ENCODE measurements at regions not wholly inside any gene's neighbourhood (a gene's known extent, or its start where the extent isn't known, plus 50 kb on each side); places are given as distances from the start of the nearest gene placed in this dataset.

DNA sequence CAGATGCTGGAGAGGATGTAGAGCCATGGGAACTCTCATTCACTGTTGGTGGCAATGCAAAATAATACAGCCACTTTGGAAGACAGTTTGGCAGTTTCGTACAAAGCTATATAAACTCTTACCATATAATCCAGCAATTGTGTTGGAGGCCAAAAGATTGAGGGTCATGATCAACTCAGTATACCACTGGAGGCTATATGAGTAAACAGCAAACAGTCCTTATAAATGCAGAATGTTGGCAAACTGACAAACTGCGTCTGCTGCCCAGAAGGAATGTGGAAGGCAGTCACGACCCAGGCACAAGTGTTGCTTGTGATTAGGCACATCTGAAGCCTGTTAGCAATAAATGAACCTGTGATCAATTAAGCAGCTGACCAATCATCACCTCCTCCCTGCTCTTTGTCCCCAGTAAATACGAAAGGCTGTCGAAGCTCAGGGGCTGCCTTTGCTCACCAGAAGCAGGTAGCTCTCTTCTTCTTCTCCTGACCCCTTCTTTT, 98.1 kb upstream of the SPOPL start:
- no peaks in the 10 kb centered on the region for H3K27me3 Mint-ChIP-seq (ENCODE audit: low read depth)
- H3K4me1 Mint-ChIP-seq: no peaks in the 10 kb centered on the region
- no peak overlapping the region for H3K4me3 Mint-ChIP-seq
- no peak overlapping the region for H3K27ac Mint-ChIP-seq
- peaks cover 10% of the 10 kb centered on the region for H3K36me3 Mint-ChIP-seq
- no peak for DNase-seq (ENCODE audit: low spot score in 2 of 2, unreplicated experiment in 2 of 2)
- TF ChIP-seq, protein P1, sequence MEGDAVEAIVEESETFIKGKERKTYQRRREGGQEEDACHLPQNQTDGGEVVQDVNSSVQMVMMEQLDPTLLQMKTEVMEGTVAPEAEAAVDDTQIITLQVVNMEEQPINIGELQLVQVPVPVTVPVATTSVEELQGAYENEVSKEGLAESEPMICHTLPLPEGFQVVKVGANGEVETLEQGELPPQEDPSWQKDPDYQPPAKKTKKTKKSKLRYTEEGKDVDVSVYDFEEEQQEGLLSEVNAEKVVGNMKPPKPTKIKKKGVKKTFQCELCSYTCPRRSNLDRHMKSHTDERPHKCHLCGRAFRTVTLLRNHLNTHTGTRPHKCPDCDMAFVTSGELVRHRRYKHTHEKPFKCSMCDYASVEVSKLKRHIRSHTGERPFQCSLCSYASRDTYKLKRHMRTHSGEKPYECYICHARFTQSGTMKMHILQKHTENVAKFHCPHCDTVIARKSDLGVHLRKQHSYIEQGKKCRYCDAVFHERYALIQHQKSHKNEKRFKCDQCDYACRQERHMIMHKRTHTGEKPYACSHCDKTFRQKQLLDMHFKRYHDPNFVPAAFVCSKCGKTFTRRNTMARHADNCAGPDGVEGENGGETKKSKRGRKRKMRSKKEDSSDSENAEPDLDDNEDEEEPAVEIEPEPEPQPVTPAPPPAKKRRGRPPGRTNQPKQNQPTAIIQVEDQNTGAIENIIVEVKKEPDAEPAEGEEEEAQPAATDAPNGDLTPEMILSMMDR (IDR thresholded peaks at IDR 0.05; ENCODE audit: unreplicated experiment): no peak
- H3K9me3 Mint-ChIP-seq: peaks cover 43% of the 10 kb centered on the region

DNA sequence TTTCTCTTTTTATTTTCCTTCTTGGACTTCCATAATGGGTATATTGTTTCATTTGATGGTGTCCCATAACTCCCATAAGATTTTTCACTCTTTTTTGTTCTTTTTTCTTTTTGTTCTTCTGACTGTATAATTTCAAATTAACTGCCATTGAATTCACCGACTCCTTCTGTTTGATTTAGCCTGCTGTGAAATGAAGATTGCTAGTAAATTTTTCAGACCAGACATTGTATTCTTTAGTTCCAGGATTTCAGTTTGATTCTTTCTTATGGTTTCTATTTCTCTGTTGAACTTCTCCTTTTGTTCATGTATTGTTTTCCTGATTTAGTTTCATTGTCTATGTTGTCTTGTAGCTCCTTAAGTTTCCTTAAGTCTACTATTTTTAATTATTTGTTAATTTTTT, 87.6 kb upstream of the SPOPL start:
- Mint-ChIP-seq H3K27ac (no peak overlapping the region), H3K4me3 (no peak overlapping the region), H3K9me3 (peaks cover 38% of the 10 kb centered on the region), H3K4me1 (no peaks in the 10 kb centered on the region), H3K36me3 (peaks cover 19% of the 10 kb centered on the region), H3K27me3 (ENCODE audit: low read depth) (no peaks in the 10 kb centered on the region)
- no peak for DNase-seq (ENCODE audit: low spot score in 2 of 2, unreplicated experiment in 2 of 2)
- TF ChIP-seq, protein P1 (IDR thresholded peaks at IDR 0.05; ENCODE audit: unreplicated experiment): no peak

DNA sequence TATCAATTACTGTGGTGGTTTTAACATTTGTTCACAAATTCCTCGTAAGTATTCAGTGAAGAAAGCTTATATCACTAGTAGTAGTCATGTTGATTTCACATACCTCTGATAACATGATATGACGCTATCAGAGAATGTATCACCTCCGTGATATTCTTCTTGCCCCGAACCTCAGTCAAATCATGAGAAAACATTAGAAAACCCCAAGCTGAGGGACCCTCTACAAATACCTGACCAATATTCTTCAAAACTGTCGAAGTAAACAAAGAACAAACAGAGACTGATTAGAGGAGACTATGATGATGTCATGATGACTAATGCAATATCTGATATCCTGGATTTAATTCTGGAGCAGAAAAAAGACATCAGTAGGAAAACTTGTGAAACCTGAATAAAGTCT, 85.6 kb upstream of the SPOPL start:
- H3K4me3 Mint-ChIP-seq: no peak overlapping the region
- H3K9me3 Mint-ChIP-seq: peaks cover 26% of the 10 kb centered on the region
- TF ChIP-seq, protein P1 (IDR thresholded peaks at IDR 0.05; ENCODE audit: unreplicated experiment): no peak
- H3K27ac Mint-ChIP-seq: no peak overlapping the region
- peaks cover 15% of the 10 kb centered on the region for H3K36me3 Mint-ChIP-seq
- H3K4me1 Mint-ChIP-seq: no peaks in the 10 kb centered on the region
- no peak for DNase-seq (ENCODE audit: low spot score in 2 of 2, unreplicated experiment in 2 of 2)
- no peaks in the 10 kb centered on the region for H3K27me3 Mint-ChIP-seq (ENCODE audit: low read depth)

DNA sequence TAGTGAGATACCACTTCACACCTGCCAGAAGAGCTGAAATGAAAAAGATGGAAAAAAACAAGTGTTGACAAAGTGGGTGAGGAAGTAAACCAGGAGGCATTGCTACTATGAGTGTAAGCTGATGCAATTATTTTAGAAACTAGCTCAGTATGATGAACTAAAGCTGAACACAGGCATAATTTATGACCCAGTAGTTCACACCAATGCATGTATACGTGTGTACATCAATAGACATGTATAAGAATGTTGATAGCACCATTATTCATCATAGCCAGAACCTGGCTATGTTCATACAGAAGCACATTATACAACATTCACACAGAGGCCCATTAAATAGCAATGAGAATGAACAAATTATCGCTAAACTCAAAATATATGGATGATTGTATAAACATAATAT, 83.1 kb upstream of the SPOPL start:
- no peaks in the 10 kb centered on the region for H3K27me3 Mint-ChIP-seq (ENCODE audit: low read depth)
- TF ChIP-seq, protein P1 (IDR thresholded peaks at IDR 0.05; ENCODE audit: unreplicated experiment): no peak
- H3K4me1 Mint-ChIP-seq: peaks cover 10% of the 10 kb centered on the region
- no peak overlapping the region for H3K27ac Mint-ChIP-seq
- H3K9me3 Mint-ChIP-seq: peaks cover 9% of the 10 kb centered on the region
- no peak overlapping the region for H3K4me3 Mint-ChIP-seq
- H3K36me3 Mint-ChIP-seq: peaks cover 6% of the 10 kb centered on the region
- no peak for DNase-seq (ENCODE audit: low spot score in 2 of 2, unreplicated experiment in 2 of 2)

DNA sequence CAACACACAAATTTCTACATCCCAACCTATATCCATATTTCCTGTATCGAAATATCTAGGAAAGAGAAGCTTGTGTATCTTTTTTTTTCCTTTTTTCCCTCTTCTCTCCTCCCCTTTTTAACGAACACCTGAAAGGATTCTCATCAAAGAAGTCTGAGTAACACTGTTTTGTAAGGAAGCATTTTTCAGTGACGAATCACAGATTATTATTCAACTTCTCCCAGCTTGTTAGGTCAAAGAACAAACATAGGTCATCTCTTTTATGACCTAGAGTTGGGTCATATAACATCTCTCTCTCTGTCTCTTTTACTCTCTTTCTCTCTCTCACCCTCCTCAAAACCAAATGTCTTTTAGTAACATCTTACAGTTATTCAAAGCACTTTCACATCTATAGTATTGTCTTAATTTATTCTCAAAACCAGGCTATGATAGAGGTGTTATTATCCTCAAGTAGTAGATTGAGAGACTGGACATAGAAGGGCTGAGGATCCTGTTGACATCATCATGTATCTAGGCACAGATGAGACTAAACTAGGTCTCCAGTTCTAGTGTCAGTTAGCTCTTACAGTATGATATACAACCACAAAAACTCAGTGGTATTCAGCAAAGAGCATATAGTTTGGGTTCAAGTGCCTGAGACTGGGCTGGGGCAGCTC, 80.1 kb upstream of the SPOPL start:
- Mint-ChIP-seq H3K27ac (peak overlapping the region; percentile 48), H3K36me3 (peaks cover 4% of the 10 kb centered on the region), H3K27me3 (ENCODE audit: low read depth) (no peaks in the 10 kb centered on the region), H3K4me1 (peaks cover 10% of the 10 kb centered on the region), H3K4me3 (no peak overlapping the region), H3K9me3 (peaks cover 21% of the 10 kb centered on the region)
- DNase-seq (ENCODE audit: low spot score in 2 of 2, unreplicated experiment in 2 of 2): no peak
- TF ChIP-seq, protein P1 (IDR thresholded peaks at IDR 0.05; ENCODE audit: unreplicated experiment): no peak
